ENCODE measurements at regions not wholly inside any gene's neighbourhood (a gene's known extent, or its start where the extent isn't known, plus 50 kb on each side); places are given as distances from the start of the nearest gene placed in this dataset.

- no peak for TF ChIP-seq SNAI2 (CRISPR knock-in tag; IDR thresholded peaks at IDR 0.05)
- no peak for TF ChIP-seq CSDC2 (CRISPR knock-in tag; IDR thresholded peaks at IDR 0.05)
- no peak for ATAC-seq
Observed at GRCh38 chr13:34162544-34162933, 344.6 kb downstream of the RFC3 start.

- no peak for TF ChIP-seq PPARA (CRISPR knock-in tag; IDR thresholded peaks at IDR 0.05; ENCODE audit: borderline replicate concordance)
- no peak for TF ChIP-seq CSRNP3 (CRISPR knock-in tag; IDR thresholded peaks at IDR 0.05)
- no peak for TF ChIP-seq ZFP30 (CRISPR knock-in tag; IDR thresholded peaks at IDR 0.05)
- no peak for ATAC-seq
Observed at GRCh38 chr13:34164582-34164981, 346.6 kb downstream of the RFC3 start.

GRCh38 chr13:34165158-34165557 is 347.2 kb downstream of the RFC3 start:
- no peak for ATAC-seq

GRCh38 chr13:34166406-34166805 is 348.5 kb downstream of the RFC3 start:
- TF ChIP-seq PATZ1 (CRISPR knock-in tag; IDR thresholded peaks at IDR 0.05; ENCODE audit: borderline replicate concordance) (no peak), ZFP30 (CRISPR knock-in tag; IDR thresholded peaks at IDR 0.05) (no peak), SNAI2 (CRISPR knock-in tag; IDR thresholded peaks at IDR 0.05) (no peak)
- no peak for ATAC-seq

More at GRCh38 chr13:34165158-34165557, 347.2 kb downstream of the RFC3 start:
- no peak for TF ChIP-seq CREB5 (CRISPR knock-in tag; IDR thresholded peaks at IDR 0.05; ENCODE audit: low read depth)
- no peak for TF ChIP-seq CSRNP3 (CRISPR knock-in tag; IDR thresholded peaks at IDR 0.05)
- TF ChIP-seq TCF4 (CRISPR knock-in tag; IDR thresholded peaks at IDR 0.05; ENCODE audit: borderline replicate concordance): no peak
- no peak for TF ChIP-seq ARNTL (CRISPR knock-in tag; IDR thresholded peaks at IDR 0.05; ENCODE audit: borderline replicate concordance, low read depth)
- TF ChIP-seq TSHZ2 (CRISPR knock-in tag; IDR thresholded peaks at IDR 0.05): no peak
- TF ChIP-seq RARB (CRISPR knock-in tag; IDR thresholded peaks at IDR 0.05): no peak
- TF ChIP-seq ZC3H10 (CRISPR knock-in tag; IDR thresholded peaks at IDR 0.05): no peak
- no peak for TF ChIP-seq GLIS3 (CRISPR knock-in tag; IDR thresholded peaks at IDR 0.05)
- TF ChIP-seq ZNF8 (CRISPR knock-in tag; IDR thresholded peaks at IDR 0.05): no peak
- no peak for TF ChIP-seq SNAI2 (CRISPR knock-in tag; IDR thresholded peaks at IDR 0.05)
- TF ChIP-seq PPARA (CRISPR knock-in tag; IDR thresholded peaks at IDR 0.05; ENCODE audit: borderline replicate concordance): no peak

GRCh38 chr13:34167347-34167746 is 349.4 kb downstream of the RFC3 start:
- ATAC-seq: no peak
- TF ChIP-seq ARNTL (CRISPR knock-in tag; IDR thresholded peaks at IDR 0.05; ENCODE audit: borderline replicate concordance, low read depth): no peak
- TF ChIP-seq CSDC2 (CRISPR knock-in tag; IDR thresholded peaks at IDR 0.05): no peak
- no peak for TF ChIP-seq ESRRG (CRISPR knock-in tag; IDR thresholded peaks at IDR 0.05)
- no peak for TF ChIP-seq CREB5 (CRISPR knock-in tag; IDR thresholded peaks at IDR 0.05; ENCODE audit: low read depth)
- TF ChIP-seq RARB (CRISPR knock-in tag; IDR thresholded peaks at IDR 0.05): no peak
- TF ChIP-seq ZFP30 (CRISPR knock-in tag; IDR thresholded peaks at IDR 0.05): no peak
- no peak for TF ChIP-seq POU6F1 (CRISPR knock-in tag; IDR thresholded peaks at IDR 0.05; ENCODE audit: borderline replicate concordance, low read depth)
- TF ChIP-seq PPARA (CRISPR knock-in tag; IDR thresholded peaks at IDR 0.05; ENCODE audit: borderline replicate concordance): no peak
- no peak for TF ChIP-seq ZFP3 (CRISPR knock-in tag; IDR thresholded peaks at IDR 0.05)
- TF ChIP-seq TCF4 (CRISPR knock-in tag; IDR thresholded peaks at IDR 0.05; ENCODE audit: borderline replicate concordance): no peak
- TF ChIP-seq OSR1 (CRISPR knock-in tag; IDR thresholded peaks at IDR 0.05): no peak
- TF ChIP-seq TOX (CRISPR knock-in tag; IDR thresholded peaks at IDR 0.05; ENCODE audit: borderline replicate concordance): no peak
- TF ChIP-seq BACH2 (CRISPR knock-in tag; IDR thresholded peaks at IDR 0.05; ENCODE audit: borderline replicate concordance): no peak

Data from SK-N-SH treated with all-trans-retinoic acid at 6 μM for 48 hours (cell line).